ENCODE measurements at regions not wholly inside any gene's neighbourhood (a gene's known extent, or its start where the extent isn't known, plus 50 kb on each side); places are given as distances from the start of the nearest gene placed in this dataset.

DNA sequence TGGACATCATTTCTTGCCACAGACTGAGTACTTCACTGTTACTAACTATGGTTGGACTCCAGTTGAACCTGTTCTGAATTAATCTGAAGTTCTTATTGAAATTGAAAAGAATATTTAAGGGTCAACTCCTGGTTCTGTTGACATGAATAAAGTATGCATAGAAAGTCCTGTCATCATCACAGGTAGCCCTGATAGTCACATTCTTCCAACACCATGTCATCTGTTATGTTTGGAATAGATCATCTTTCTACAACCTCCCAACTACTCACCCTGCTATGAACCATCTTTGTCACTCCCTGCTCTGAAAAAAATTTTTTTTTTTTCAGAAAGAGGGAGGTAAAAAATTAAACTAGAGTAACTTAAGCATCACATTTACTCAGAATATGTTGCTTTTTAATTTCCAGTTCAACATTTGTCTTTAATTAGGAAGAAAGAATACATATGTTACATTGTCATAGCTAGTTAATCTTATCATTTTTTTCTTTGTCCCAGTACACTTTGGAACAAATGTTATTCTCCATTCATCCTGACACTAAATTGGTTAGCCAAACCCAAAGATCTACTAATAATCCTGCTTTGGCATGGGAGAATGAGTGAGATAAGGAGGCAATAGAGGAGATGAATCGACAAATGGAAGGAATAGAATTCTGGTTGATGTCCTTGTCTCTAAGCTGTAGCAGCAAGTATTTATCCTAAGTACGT is 775.1 kb upstream of the NRSN1 start:
- no peak for TF ChIP-seq ZNF616 (CRISPR knock-in tag; IDR thresholded peaks at IDR 0.05; ENCODE audit: low read depth)
- TF ChIP-seq, protein P1, sequence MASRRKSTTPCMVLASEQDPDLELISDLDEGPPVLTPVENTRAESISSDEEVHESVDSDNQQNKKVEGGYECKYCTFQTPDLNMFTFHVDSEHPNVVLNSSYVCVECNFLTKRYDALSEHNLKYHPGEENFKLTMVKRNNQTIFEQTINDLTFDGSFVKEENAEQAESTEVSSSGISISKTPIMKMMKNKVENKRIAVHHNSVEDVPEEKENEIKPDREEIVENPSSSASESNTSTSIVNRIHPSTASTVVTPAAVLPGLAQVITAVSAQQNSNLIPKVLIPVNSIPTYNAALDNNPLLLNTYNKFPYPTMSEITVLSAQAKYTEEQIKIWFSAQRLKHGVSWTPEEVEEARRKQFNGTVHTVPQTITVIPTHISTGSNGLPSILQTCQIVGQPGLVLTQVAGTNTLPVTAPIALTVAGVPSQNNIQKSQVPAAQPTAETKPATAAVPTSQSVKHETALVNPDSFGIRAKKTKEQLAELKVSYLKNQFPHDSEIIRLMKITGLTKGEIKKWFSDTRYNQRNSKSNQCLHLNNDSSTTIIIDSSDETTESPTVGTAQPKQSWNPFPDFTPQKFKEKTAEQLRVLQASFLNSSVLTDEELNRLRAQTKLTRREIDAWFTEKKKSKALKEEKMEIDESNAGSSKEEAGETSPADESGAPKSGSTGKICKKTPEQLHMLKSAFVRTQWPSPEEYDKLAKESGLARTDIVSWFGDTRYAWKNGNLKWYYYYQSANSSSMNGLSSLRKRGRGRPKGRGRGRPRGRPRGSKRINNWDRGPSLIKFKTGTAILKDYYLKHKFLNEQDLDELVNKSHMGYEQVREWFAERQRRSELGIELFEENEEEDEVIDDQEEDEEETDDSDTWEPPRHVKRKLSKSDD (CRISPR knock-in tag; IDR thresholded peaks at IDR 0.05; ENCODE audit: low read depth), result no peak
- no peak for TF ChIP-seq HDAC1 (CRISPR knock-in tag; IDR thresholded peaks at IDR 0.05)
- no peak for TF ChIP-seq SRF (IDR thresholded peaks at IDR 0.05; ENCODE audit: low read depth, low read length)

Measured in HepG2 (cell line).